ENCODE measurements at regions not wholly inside any gene's neighbourhood (a gene's known extent, or its start where the extent isn't known, plus 50 kb on each side); places are given as distances from the start of the nearest gene placed in this dataset.
"Not testable (repeated sequence)": the region's sequence is repeated elsewhere in the genome, so short reads cannot be mapped to it uniquely, and the experiment has no call there.

- no peak for DNase-seq (ENCODE audit: low read depth)
These were observed 67.2 kb downstream of the BUB3 start for GRCh38 chr10:123221418-123221817.

GRCh38 chr10:123222832-123223231 is 68.6 kb downstream of the BUB3 start:
- DNase-seq (ENCODE audit: low read depth): no peak

- no peak for DNase-seq (ENCODE audit: low read depth)
These were observed 73.5 kb downstream of the BUB3 start for GRCh38 chr10:123227706-123228105.

- no peak for DNase-seq (ENCODE audit: low read depth)
These were observed 75.9 kb downstream of the BUB3 start for GRCh38 chr10:123229927-123230630.

- not testable (repeated sequence) for DNase-seq (ENCODE audit: low read depth)
These were observed 78.7 kb downstream of the BUB3 start for GRCh38 chr10:123232879-123233278.

GRCh38 chr10:123235014-123235413 is 80.8 kb downstream of the BUB3 start:
- DNase-seq (ENCODE audit: low read depth): not testable (repeated sequence)

GRCh38 chr10:123236126-123236525 is 81.9 kb downstream of the BUB3 start:
- no peak for DNase-seq (ENCODE audit: low read depth)

- DNase-seq (ENCODE audit: low read depth): no peak
These were observed 86.0 kb downstream of the BUB3 start for GRCh38 chr10:123240250-123240649.

GRCh38 chr10:123240776-123241175 is 86.6 kb downstream of the BUB3 start:
- DNase-seq (ENCODE audit: low read depth): no peak

- peak; percentile 4 for DNase-seq (ENCODE audit: low read depth)
These were observed 87.4 kb downstream of the BUB3 start for GRCh38 chr10:123241391-123242141.

- DNase-seq (ENCODE audit: low read depth): no peak
These were observed 90.5 kb downstream of the BUB3 start for GRCh38 chr10:123244747-123245146.

- DNase-seq (ENCODE audit: low read depth): no peak
These were observed 91.1 kb downstream of the BUB3 start for GRCh38 chr10:123245264-123245663.

- DNase-seq (ENCODE audit: low read depth): no peak
These were observed 95.7 kb downstream of the BUB3 start for GRCh38 chr10:123249894-123250293.

- no peak for DNase-seq (ENCODE audit: low read depth)
These were observed 96.4 kb downstream of the BUB3 start for GRCh38 chr10:123250640-123251039.

- no peak for DNase-seq (ENCODE audit: low read depth)
These were observed 98.6 kb downstream of the BUB3 start for GRCh38 chr10:123252779-123253178.

- not testable (repeated sequence) for DNase-seq (ENCODE audit: low read depth)
These were observed 100.1 kb downstream of the BUB3 start for GRCh38 chr10:123254343-123254742.

GRCh38 chr10:123257904-123258456 is 103.8 kb downstream of the BUB3 start:
- DNase-seq (ENCODE audit: low read depth): no peak

- DNase-seq (ENCODE audit: low read depth): no peak
These were observed 104.9 kb downstream of the BUB3 start for GRCh38 chr10:123259081-123259480.

- no peak for DNase-seq (ENCODE audit: low read depth)
These were observed 105.6 kb downstream of the BUB3 start for GRCh38 chr10:123259791-123260190.

- no peak for DNase-seq (ENCODE audit: low read depth)
These were observed 108.3 kb downstream of the BUB3 start for GRCh38 chr10:123262456-123262855.

GRCh38 chr10:123266971-123267370 is 112.8 kb downstream of the BUB3 start:
- DNase-seq (ENCODE audit: low read depth): no peak

- DNase-seq (ENCODE audit: low read depth): no peak
These were observed 114.9 kb downstream of the BUB3 start for GRCh38 chr10:123269017-123269552.

- DNase-seq (ENCODE audit: low read depth): no peak
These were observed 115.5 kb downstream of the BUB3 start for GRCh38 chr10:123269675-123270074.

Measured in activated gamma-delta T cell treated with anti-CD3 and anti-CD28 coated beads, Interleukin-2, amount 50 U/mL, for 16 hours (primary cell).